ENCODE measurements at regions not wholly inside any gene's neighbourhood (a gene's known extent, or its start where the extent isn't known, plus 50 kb on each side); places are given as distances from the start of the nearest gene placed in this dataset.
"Not testable (repeated sequence)": the region's sequence is repeated elsewhere in the genome, so short reads cannot be mapped to it uniquely, and the experiment has no call there.

- DNase-seq, result not testable (repeated sequence)
Observed at GRCh38 chrX:132302687-132303086, 83.4 kb upstream of the RAP2C start.

- no peak for DNase-seq
Observed at GRCh38 chrX:132294776-132295495, 75.7 kb upstream of the RAP2C start.

DNA sequence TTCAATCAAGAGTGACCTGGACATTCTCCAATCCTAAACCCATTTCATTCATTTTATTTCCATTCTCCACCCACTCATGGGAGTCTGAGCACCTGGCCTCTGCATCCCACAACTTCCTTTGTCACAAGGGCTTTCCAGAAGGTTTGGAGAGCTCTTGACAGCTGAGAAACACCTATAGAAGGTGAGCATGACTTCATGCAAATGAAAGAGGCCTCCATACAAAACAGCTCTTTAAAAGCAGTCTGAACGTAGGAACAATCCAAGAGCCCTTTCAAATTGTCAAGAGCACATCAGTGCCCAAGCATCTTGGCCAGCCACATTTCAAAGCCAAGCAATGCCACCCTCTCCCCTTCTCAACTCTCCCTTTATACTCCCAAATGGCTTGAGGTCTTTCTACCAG, 74.9 kb upstream of the RAP2C start:
- DNase-seq, result no peak

DNA sequence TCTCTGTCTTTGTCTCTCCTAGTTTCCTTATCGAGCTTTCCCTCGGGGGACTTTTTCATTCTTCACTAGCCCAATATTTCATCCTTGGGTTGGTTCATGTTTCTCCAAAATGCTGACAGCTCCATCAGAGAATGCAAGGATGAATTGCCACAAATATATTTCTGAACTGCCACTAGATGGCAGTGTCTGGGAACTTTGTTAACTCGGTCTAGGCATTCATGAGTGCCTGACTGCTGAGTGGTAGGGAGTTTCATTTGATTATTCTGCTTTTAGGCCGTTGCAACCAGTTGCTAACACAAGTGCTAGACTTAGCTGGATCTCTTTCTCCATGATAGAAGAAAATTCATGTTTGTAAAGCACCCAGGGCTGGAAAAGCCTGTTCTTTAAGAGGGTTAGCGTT, 73.5 kb upstream of the RAP2C start:
- peak; percentile 15 for DNase-seq

- DNase-seq, result no peak
Observed at GRCh38 chrX:132277953-132278614, 58.8 kb upstream of the RAP2C start.

- DNase-seq, result no peak
Observed at GRCh38 chrX:132272826-132273225, 53.6 kb upstream of the RAP2C start.

DNA sequence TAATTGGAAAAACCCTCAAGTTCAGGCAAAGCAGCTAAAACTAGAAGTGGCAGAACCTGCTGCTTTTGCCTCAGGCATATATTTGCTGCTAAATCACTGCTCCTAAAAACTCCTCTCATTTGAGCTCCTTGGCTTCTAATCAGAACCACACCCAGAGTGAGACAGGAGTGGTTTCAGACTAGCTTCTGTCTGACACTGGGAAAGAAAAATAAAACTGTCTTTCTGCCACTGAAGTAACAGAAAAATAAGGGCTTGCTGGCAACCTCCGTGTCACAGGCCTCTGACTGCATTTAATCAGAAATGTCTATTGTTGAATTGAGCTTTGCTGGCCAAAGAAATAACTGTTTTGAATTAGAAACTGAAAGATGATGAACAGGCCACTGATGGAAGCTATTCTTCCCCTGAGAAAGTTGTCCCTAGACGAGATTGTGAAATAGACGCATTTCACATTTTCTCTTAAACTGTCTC, 52.1 kb upstream of the RAP2C start:
- no peak for DNase-seq

DNA sequence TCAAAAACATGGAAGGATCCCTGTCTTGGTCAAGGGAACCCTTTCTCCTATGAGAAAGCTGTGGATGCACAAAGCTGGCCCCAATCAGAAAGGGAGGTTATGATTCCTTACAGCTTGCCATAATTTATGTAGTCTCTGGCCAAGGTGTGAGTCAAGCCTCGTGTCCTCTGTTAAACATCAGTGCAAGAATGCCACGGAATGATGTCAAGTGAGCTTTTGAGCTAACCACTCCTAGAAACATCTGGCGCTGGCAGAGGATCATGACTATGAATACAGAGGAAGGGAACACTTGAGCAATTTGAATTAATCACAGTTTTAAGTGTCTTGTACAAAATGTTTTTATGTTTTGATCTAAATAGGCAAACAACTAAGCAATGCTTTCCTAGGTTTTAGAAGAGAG, 51.5 kb upstream of the RAP2C start:
- no peak for DNase-seq

GRCh38 chrX:132270021-132270420, 50.8 kb upstream of the RAP2C start:
- no peak for DNase-seq
